Lower leg skin (tissue), 3 donors: ENCODE measurements at regions not wholly inside any gene's neighbourhood (a gene's known extent, or its start where the extent isn't known, plus 50 kb on each side); places are given as distances from the start of the nearest gene placed in this dataset.

Source experiments
- CTCF ChIP-seq, 3 donors: fragments of 450-650 bp; IDR thresholded peaks; one replicate each; pipeline ENCODE4 v1.5.1; 2016; ENCODE audit warnings: antibody characterized with exemption in 3 of 3, mild to moderate bottlenecking in 3 of 3, moderate library complexity in 2 of 3
- POLR2A ChIP-seq, 2 donors: fragments of 450-650 bp; IDR thresholded peaks; one replicate each; pipeline ENCODE4 v1.6.1; 2016 to 2017; ENCODE audit warnings: antibody characterized with exemption in 2 of 2, mild to moderate bottlenecking in 1 of 2, moderate library complexity in 1 of 2

DNA sequence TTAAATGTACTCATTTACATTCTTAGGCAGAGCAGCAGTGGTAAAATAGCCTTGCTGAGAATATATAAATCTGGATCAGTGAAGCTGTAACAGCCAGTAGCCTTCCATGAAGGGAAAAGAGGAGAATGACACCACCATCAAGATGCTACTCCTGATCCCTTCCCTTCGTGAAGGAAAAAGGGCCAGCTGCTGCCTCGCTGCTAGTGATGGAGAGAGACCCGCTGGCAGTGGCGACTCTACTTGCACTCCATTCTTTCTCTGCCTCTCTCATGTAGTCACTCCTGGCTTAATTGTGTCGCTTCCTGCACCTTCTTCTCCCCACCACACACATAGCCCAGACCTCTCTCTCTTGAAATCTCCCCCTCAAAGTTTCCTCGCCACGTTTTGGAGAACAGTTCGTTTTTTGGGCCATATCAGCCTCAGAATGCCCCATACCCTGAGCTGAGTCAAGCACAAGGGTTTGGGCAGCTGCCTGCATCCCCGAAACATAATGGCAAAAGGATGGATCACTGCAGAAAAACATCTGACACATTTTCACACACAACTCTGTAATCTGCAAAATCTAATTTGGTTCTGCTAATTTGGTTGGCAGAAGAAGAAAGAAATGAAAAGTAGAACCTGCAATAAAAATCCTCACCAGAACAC is 460.3 kb upstream of the IL12A start:
- TF ChIP-seq CTCF (IDR thresholded peaks at IDR 0.05): no peak
- no peak for TF ChIP-seq POLR2A (IDR thresholded peaks at IDR 0.05)
